ENCODE measurements at regions not wholly inside any gene's neighbourhood (a gene's known extent, or its start where the extent isn't known, plus 50 kb on each side); places are given as distances from the start of the nearest gene placed in this dataset.

DNA sequence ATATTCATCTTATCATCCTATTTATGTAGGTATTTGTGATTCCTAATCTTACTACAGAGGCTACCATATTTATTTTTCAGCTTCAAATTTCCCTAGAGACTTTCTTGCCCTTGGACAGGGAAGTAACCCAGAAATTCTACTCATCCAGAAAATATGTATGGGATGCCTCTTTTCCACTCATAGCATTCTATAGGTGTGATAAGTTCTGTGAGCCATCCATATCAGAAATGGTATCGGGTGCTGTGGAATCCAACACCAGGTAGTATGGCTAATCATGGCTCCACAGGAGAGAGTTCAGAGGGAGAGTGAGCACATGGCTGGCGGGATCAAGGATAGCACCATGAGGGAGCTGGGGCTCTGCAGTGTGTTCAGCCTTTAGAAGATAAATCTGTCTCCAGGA lies 349.3 kb upstream of the ACTBL2 start:
- TF ChIP-seq SPI1 (IDR thresholded peaks at IDR 0.05; ENCODE audit: borderline replicate concordance, low read depth) (no peak), GABPA (IDR thresholded peaks at IDR 0.05; ENCODE audit: low read depth) (no peak), POLR2AphosphoS5 (IDR thresholded peaks at IDR 0.05; ENCODE audit: low read depth) (no peak)
- TF ChIP-seq, protein P1, sequence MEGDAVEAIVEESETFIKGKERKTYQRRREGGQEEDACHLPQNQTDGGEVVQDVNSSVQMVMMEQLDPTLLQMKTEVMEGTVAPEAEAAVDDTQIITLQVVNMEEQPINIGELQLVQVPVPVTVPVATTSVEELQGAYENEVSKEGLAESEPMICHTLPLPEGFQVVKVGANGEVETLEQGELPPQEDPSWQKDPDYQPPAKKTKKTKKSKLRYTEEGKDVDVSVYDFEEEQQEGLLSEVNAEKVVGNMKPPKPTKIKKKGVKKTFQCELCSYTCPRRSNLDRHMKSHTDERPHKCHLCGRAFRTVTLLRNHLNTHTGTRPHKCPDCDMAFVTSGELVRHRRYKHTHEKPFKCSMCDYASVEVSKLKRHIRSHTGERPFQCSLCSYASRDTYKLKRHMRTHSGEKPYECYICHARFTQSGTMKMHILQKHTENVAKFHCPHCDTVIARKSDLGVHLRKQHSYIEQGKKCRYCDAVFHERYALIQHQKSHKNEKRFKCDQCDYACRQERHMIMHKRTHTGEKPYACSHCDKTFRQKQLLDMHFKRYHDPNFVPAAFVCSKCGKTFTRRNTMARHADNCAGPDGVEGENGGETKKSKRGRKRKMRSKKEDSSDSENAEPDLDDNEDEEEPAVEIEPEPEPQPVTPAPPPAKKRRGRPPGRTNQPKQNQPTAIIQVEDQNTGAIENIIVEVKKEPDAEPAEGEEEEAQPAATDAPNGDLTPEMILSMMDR (IDR thresholded peaks at IDR 0.05; ENCODE audit: insufficient read depth, low read length), result no peak
- TF ChIP-seq, protein P2, sequence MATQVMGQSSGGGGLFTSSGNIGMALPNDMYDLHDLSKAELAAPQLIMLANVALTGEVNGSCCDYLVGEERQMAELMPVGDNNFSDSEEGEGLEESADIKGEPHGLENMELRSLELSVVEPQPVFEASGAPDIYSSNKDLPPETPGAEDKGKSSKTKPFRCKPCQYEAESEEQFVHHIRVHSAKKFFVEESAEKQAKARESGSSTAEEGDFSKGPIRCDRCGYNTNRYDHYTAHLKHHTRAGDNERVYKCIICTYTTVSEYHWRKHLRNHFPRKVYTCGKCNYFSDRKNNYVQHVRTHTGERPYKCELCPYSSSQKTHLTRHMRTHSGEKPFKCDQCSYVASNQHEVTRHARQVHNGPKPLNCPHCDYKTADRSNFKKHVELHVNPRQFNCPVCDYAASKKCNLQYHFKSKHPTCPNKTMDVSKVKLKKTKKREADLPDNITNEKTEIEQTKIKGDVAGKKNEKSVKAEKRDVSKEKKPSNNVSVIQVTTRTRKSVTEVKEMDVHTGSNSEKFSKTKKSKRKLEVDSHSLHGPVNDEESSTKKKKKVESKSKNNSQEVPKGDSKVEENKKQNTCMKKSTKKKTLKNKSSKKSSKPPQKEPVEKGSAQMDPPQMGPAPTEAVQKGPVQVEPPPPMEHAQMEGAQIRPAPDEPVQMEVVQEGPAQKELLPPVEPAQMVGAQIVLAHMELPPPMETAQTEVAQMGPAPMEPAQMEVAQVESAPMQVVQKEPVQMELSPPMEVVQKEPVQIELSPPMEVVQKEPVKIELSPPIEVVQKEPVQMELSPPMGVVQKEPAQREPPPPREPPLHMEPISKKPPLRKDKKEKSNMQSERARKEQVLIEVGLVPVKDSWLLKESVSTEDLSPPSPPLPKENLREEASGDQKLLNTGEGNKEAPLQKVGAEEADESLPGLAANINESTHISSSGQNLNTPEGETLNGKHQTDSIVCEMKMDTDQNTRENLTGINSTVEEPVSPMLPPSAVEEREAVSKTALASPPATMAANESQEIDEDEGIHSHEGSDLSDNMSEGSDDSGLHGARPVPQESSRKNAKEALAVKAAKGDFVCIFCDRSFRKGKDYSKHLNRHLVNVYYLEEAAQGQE (IDR thresholded peaks at IDR 0.05; ENCODE audit: insufficient replicate concordance, low read depth), result no peak

DNA sequence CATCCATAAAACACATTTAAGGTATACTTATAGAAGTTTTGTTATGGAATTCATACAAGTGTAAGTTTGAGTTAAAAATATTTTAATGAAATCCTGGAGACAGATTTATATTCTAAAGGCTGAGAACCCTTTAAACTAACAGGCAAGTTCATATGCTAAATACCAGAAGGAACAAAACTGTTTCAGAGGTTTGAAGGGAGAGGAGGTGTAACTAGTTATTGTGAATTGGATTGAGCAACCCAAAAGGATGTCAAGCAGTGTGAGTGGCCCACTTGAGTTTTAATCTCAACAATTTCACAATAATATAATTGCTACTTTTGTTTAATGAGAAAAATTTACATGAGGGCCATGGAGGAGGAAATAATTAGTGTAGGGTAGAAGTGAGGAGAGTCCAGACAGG lies 348.5 kb upstream of the ACTBL2 start:
- DNase-seq (ENCODE audit: low read depth in 1 of 2, low spot score in 1 of 2), result no peak

More for the DNA sequence above, 349.3 kb upstream of the ACTBL2 start:
- Histone ChIP-seq H3K27me3 (ENCODE audit: insufficient read depth, poor library complexity, severe bottlenecking) (no peaks in the 10 kb centered on the region), H3K27ac (replicated peaks) (no peak overlapping the region), H3K4me3 (replicated peaks; ENCODE audit: insufficient read depth, low read length) (no peak overlapping the region)
- no peak for DNase-seq (ENCODE audit: low read depth in 1 of 2, low spot score in 1 of 2)

DNA sequence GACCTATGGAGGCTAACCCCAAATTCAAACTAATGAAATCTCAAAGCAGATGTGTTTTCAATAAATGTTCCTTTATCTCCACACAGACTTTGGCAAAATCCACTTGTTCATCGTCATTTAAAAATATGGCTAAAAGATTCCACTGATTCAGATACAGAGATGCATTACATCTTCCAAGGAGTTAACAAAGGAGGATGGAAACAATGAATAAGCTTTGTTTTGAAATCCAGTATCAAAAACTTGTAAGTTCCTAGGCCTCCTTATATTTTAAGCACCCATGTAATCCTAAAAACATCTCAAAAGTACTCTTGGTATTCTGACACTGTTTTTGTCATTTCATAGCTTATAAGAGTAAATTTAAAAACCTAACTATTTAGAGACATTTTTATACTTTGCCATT lies 345.6 kb upstream of the ACTBL2 start:
- no peak for TF ChIP-seq POLR2AphosphoS5 (IDR thresholded peaks at IDR 0.05; ENCODE audit: low read depth)
- TF ChIP-seq, protein P2 (IDR thresholded peaks at IDR 0.05; ENCODE audit: insufficient replicate concordance, low read depth), result no peak
- TF ChIP-seq, protein P1 (IDR thresholded peaks at IDR 0.05; ENCODE audit: insufficient read depth, low read length), result no peak
- TF ChIP-seq SPI1 (IDR thresholded peaks at IDR 0.05; ENCODE audit: borderline replicate concordance, low read depth), result no peak
- TF ChIP-seq GABPA (IDR thresholded peaks at IDR 0.05; ENCODE audit: low read depth), result no peak
- Histone ChIP-seq H3K27ac (replicated peaks) (no peak overlapping the region), H3K27me3 (ENCODE audit: insufficient read depth, poor library complexity, severe bottlenecking) (no peaks in the 10 kb centered on the region), H3K4me3 (replicated peaks; ENCODE audit: insufficient read depth, low read length) (no peak overlapping the region)
- no peak for DNase-seq (ENCODE audit: low read depth in 1 of 2, low spot score in 1 of 2)

More for the DNA sequence above, 348.5 kb upstream of the ACTBL2 start:
- TF ChIP-seq GABPA (IDR thresholded peaks at IDR 0.05; ENCODE audit: low read depth), result no peak
- TF ChIP-seq, protein P1 (IDR thresholded peaks at IDR 0.05; ENCODE audit: insufficient read depth, low read length), result no peak
- TF ChIP-seq SPI1 (IDR thresholded peaks at IDR 0.05; ENCODE audit: borderline replicate concordance, low read depth), result no peak
- TF ChIP-seq, protein P2 (IDR thresholded peaks at IDR 0.05; ENCODE audit: insufficient replicate concordance, low read depth), result no peak
- TF ChIP-seq POLR2AphosphoS5 (IDR thresholded peaks at IDR 0.05; ENCODE audit: low read depth), result no peak
- H3K27me3 ChIP-seq (ENCODE audit: insufficient read depth, poor library complexity, severe bottlenecking), result no peaks in the 10 kb centered on the region
- no peak overlapping the region for H3K27ac ChIP-seq (replicated peaks)
- no peak overlapping the region for H3K4me3 ChIP-seq (replicated peaks; ENCODE audit: insufficient read depth, low read length)
